K562 (cell line): ENCODE measurements at regions not wholly inside any gene's neighbourhood (a gene's known extent, or its start where the extent isn't known, plus 50 kb on each side); places are given as distances from the start of the nearest gene placed in this dataset.

Experiments used
- CTCF ChIP-seq, 3 experiments: IDR thresholded peaks in 2 of 3; conservative IDR thresholded peaks in 1 of 3; 2 replicates each; pipeline ENCODE4 v1.5.1; 2011 to 2012; ENCODE audit warnings: low read length in 3 of 3, mild to moderate bottlenecking in 3 of 3, control low read depth in 2 of 3, improper control_type of control experiment in 1 of 3, inconsistent platforms in 1 of 3, low read depth in 1 of 3, mixed read lengths in 1 of 3, moderate library complexity in 1 of 3; ENCODE audit not compliant: insufficient read depth in 2 of 3
- EZH2 ChIP-seq: IDR thresholded peaks from 2 replicates; pipeline ENCODE4 v1.6.1; 2012; ENCODE audit warnings: low read depth, mild to moderate bottlenecking, inconsistent platforms, low read length, borderline replicate concordance
- MEIS2 ChIP-seq: fragments of 450-650 bp; IDR thresholded peaks from 2 replicates; pipeline ENCODE4 v1.6.1; 2014; ENCODE audit warnings: mild to moderate bottlenecking; ENCODE audit not compliant: partially characterized antibody
- ZSCAN29 ChIP-seq: fragments of 450-650 bp; IDR thresholded peaks from 2 replicates; pipeline ENCODE4 v1.6.1; 2017
- TF ChIP-seq, protein P1 (sequence below), 2 experiments: fragments of 450-650 bp in 1 of 2; sonication (generic) in 1 of 2; formaldehyde crosslinking in 1 of 2; IDR thresholded peaks in 1 of 2; conservative IDR thresholded peaks in 1 of 2; 2 replicates each; pipeline versions ENCODE4 v1.6.1 to v1.8.1; 2016 to 2023; ENCODE audit warnings: mild to moderate bottlenecking in 2 of 2, moderate library complexity in 2 of 2, inconsistent platforms in 1 of 2, missing genetic modification reagents in 1 of 2

GRCh38 chr18:73274812-73275621 lies 407.2 kb upstream of the NETO1 start:
- TF ChIP-seq, protein P1, sequence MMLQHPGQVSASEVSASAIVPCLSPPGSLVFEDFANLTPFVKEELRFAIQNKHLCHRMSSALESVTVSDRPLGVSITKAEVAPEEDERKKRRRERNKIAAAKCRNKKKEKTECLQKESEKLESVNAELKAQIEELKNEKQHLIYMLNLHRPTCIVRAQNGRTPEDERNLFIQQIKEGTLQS (IDR thresholded peaks at IDR 0.05) = no peak
- TF ChIP-seq, protein P1 (CRISPR knock-in tag; conservative IDR thresholded peaks at IDR 0.05) = no peak
- no peak for TF ChIP-seq CTCF (IDR thresholded peaks at IDR 0.05 in 2 of 3, conservative IDR thresholded peaks at IDR 0.05 in 1 of 3; ENCODE audit: insufficient read depth in 2 of 3, low read depth in 1 of 3, low read length in 3 of 3)
- TF ChIP-seq EZH2 = no peak
- TF ChIP-seq MEIS2 = no peak
- TF ChIP-seq ZSCAN29 = no peak
